ENCODE measurements at regions not wholly inside any gene's neighbourhood (a gene's known extent, or its start where the extent isn't known, plus 50 kb on each side); places are given as distances from the start of the nearest gene placed in this dataset.

GRCh38 chr13:34376483-34376882 lies 558.5 kb downstream of the RFC3 start (continued):
- TF ChIP-seq REST (IDR thresholded peaks at IDR 0.05) (no peak), YY1 (IDR thresholded peaks at IDR 0.05) (no peak), CTCF (IDR thresholded peaks at IDR 0.05; ENCODE audit: low read depth, low read length, missing input control) (no peak), RAD21 (IDR thresholded peaks at IDR 0.05) (no peak)

GRCh38 chr13:34381228-34381627 lies 560.8 kb upstream of the NBEA start:
- Histone ChIP-seq H3K4me1 (ENCODE audit: control insufficient read depth in 4 of 4, insufficient read depth in 4 of 4, low read length in 3 of 4) (no peaks in the 10 kb centered on the region), H3K27ac (ENCODE audit: low read depth in 1 of 2, low read length in 2 of 2) (no peak overlapping the region), H3K9ac (ENCODE audit: low read depth in 1 of 2, low read length in 2 of 2) (no peak overlapping the region), H3K36me3 (ENCODE audit: control insufficient read depth in 4 of 4, insufficient read depth in 3 of 4, low read depth in 1 of 4, low read length in 3 of 4) (no peaks in the 10 kb centered on the region), H3K27me3 (ENCODE audit: control insufficient read depth in 4 of 4, insufficient read depth in 4 of 4, low read length in 3 of 4) (no peaks in the 10 kb centered on the region), H3K4me3 (ENCODE audit: low read depth in 1 of 3, low read length in 3 of 3) (no peak overlapping the region), H3K9me3 (ENCODE audit: control insufficient read depth in 4 of 4, low read length in 3 of 4) (no peaks in the 10 kb centered on the region)
- TF ChIP-seq ZBTB33 (IDR thresholded peaks at IDR 0.05), result no peak
- TF ChIP-seq SP1 (IDR thresholded peaks at IDR 0.05), result no peak
- TF ChIP-seq GABPA (IDR thresholded peaks at IDR 0.05 in 1 of 2, conservative IDR thresholded peaks at IDR 0.05 in 1 of 2), result no peak
- TF ChIP-seq FOXA2 (IDR thresholded peaks at IDR 0.05), result no peak
- TF ChIP-seq NR2F2 (IDR thresholded peaks at IDR 0.05), result no peak
- TF ChIP-seq TAF1 (conservative IDR thresholded peaks at IDR 0.05), result no peak
- 90% methylated on average over 6 of the region's 6 CpGs for WGBS
- no peak for DNase-seq (ENCODE audit: low spot score)

- no peaks in the 10 kb centered on the region for H3K36me3 ChIP-seq (ENCODE audit: control insufficient read depth in 4 of 4, insufficient read depth in 3 of 4, low read depth in 1 of 4, low read length in 3 of 4)
- H3K9ac ChIP-seq (ENCODE audit: low read depth in 1 of 2, low read length in 2 of 2), result no peak overlapping the region
- no peak for DNase-seq (ENCODE audit: low spot score)
- H3K27ac ChIP-seq (ENCODE audit: low read depth in 1 of 2, low read length in 2 of 2), result no peak overlapping the region
- no peak overlapping the region for H3K4me3 ChIP-seq (ENCODE audit: low read depth in 1 of 3, low read length in 3 of 3)
- 83% methylated on average over 3 of the region's 3 CpGs for WGBS
- no peaks in the 10 kb centered on the region for H3K4me1 ChIP-seq (ENCODE audit: control insufficient read depth in 4 of 4, insufficient read depth in 4 of 4, low read length in 3 of 4)
- no peaks in the 10 kb centered on the region for H3K9me3 ChIP-seq (ENCODE audit: control insufficient read depth in 4 of 4, low read length in 3 of 4)
- H3K27me3 ChIP-seq (ENCODE audit: control insufficient read depth in 4 of 4, insufficient read depth in 4 of 4, low read length in 3 of 4), result no peaks in the 10 kb centered on the region
- TF ChIP-seq MAX (IDR thresholded peaks at IDR 0.05) (no peak), RXRA (IDR thresholded peaks at IDR 0.05) (no peak), GABPA (IDR thresholded peaks at IDR 0.05 in 1 of 2, conservative IDR thresholded peaks at IDR 0.05 in 1 of 2) (no peak), ATF3 (IDR thresholded peaks at IDR 0.05) (no peak), CTCF (IDR thresholded peaks at IDR 0.05; ENCODE audit: low read depth, low read length, missing input control) (no peak), FOXA2 (IDR thresholded peaks at IDR 0.05) (no peak), FOXA1 (IDR thresholded peaks at IDR 0.05) (no peak), HNF4G (IDR thresholded peaks at IDR 0.05) (no peak), JUND (IDR thresholded peaks at IDR 0.05) (no peak), SP1 (IDR thresholded peaks at IDR 0.05) (no peak), YY1 (IDR thresholded peaks at IDR 0.05) (no peak), ZBTB33 (IDR thresholded peaks at IDR 0.05) (no peak), HNF4A (conservative IDR thresholded peaks at IDR 0.05) (no peak), NR2F2 (IDR thresholded peaks at IDR 0.05) (no peak)
Observed at GRCh38 chr13:34383728-34384127, 558.3 kb upstream of the NBEA start.

Measured in liver (tissue), 8 donors.